Daoy (cell line): ENCODE measurements at regions not wholly inside any gene's neighbourhood (a gene's known extent, or its start where the extent isn't known, plus 50 kb on each side); places are given as distances from the start of the nearest gene placed in this dataset.
A peak's percentile ranks its signal among the peaks of the same experiment; 100 is the strongest.

Experiments used
- DNase-seq: peaks from one replicate; pipeline ENCODE4 v3.0.0-alpha.2; 2015; ENCODE audit warnings: low read depth

DNA sequence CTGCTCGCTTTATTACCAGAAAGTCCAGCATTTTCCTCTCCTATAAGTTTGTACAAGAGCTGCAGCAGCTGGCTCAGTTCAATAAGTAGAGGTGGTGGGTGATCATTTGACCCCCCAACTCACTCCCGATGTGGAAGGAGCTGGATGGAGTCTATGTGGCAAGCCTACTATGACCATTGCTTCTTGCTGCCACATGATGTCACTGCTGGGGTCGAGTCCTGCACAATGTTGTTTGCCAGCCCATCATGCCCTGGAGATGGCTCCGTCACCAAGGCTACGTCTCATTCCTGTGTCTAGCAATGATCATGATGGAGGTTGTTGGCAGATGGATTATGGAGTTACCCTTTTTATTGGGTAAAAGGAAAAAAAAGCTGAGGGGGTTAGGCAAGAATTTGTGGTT is 266.3 kb downstream of the PSAT1 start:
- no peak for DNase-seq

- no peak for DNase-seq
Measured at GRCh38 chr9:78565481-78565880, 268.6 kb downstream of the PSAT1 start.

DNA sequence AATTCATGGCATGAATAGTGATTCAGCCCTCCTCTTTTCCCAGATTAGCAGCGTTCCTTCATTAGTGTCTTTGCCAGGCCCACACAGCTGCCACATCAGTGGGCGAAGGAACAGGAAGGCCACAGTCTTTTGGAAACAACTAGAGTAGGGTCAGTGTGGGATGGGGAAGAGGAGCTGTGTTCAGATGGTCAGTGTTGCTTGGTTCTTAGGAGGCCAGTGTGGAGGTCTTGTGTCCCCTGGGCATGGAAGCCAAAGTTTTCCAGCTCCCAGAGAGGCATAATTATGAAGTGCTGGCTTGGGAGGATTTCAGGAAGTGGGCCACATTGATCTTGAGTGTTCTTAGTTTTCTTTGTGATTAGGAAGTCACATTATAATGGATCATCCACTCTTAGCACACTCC is 269.6 kb downstream of the PSAT1 start:
- no peak for DNase-seq

DNA sequence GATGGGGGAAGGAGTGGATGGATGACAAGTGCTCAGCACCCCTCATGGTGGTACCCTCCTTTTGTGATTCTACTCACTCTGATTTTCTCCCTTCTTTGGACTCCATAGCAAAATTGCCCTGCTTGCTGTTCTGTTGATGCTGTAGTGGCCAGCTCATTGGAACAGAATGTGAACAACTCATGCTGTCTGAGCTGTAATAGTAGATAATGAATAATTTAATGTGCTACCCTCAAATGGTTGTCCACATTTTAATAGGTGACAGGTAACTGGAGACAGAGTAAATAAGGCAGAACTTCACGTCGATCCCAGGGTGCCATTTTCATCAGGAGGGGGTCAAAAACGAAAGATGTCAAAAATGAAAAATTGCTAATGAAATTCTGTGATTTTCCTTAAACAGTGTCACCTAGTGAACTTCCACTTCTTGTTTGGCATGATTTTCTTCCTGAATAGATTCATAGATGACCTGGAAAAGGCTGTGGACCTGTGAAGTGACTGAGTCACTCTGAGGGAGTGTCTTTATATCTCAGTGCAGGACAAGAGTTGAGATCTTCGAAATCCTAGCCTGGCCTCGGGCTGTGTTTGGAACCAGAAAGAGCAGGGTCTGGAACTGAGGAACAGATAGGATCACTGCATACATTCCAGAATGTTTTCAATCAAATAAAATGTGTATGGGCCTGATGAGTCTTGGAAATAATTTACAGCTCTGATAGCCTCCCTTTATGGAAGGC is 270.2 kb downstream of the PSAT1 start:
- DNase-seq: peak; percentile 55

GRCh38 chr9:78567693-78568092 is 270.8 kb downstream of the PSAT1 start:
- no peak for DNase-seq

DNA sequence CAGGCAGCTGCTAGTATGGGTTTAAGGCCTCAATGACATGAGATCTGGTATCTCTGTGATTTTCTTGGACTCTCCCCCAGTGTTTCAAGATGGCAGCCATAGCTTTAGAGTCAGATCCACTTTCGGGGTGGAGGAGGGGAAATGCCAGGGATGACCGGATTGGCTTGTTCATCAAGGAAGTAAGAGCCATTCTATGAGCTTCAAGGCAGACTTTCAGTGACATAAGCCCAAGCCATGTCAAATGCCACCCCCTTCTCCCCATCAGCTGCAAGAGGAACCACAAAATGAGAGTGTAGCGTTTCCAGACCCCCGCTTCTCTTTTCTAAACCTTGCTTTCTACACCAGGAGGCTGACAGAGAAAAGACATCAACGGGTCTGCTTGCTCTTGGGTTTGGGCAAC is 271.8 kb downstream of the PSAT1 start:
- DNase-seq: no peak

- DNase-seq: no peak
Measured at GRCh38 chr9:78572266-78572665, 275.3 kb downstream of the PSAT1 start.

DNA sequence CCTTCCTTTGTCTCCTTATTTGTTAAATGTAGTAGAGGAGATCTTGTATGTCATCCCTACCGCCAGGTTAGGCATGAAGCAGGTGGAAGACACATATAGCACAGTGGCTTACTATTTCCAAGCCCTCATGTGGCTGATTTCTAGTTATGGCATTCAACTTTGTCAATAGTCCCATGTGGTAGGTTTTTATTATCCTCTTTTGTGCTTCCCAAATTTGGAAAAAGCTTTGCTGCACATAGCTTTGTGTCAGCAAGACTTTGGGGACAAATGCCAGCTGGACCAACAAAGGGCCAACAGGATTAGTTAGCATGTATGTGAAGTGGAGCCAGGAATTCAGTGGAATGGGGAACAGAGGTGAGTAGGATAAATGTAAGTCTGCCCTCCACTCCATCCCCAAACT is 276.3 kb downstream of the PSAT1 start:
- DNase-seq: no peak

GRCh38 chr9:78573669-78574068 is 276.7 kb downstream of the PSAT1 start:
- no peak for DNase-seq

DNA sequence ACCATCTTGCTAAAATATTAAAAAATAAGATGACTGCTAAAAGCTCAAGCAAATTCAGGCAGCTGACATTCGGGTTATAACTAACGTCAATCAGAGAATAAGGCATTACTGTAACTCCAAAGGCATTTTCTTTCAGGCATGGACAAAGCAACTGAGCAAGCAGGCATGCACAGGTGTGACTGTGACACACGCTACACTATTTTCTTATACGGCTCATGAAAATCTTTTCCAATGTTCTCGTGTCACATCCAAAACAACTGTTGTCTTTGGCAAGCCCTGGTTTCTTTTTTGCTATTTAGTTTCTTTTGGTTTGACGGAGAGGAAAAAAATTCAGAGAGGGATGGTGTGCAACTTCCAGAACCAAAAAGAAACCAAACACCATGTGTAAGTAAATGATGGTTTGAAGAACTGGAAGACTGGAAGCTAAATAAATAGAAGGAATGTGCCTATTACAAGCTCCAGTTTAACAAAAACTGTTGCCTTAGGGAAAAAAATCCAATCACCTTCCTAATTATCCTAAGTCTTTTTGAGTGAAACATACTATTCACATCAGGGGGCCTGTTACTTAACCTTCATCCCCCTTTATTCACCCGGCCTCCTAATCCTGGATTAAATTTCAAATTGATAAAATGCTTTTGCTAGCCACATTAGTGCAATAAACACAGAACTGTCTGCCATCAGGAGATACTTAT is 277.6 kb downstream of the PSAT1 start:
- DNase-seq: no peak

GRCh38 chr9:78575081-78575480 is 278.2 kb downstream of the PSAT1 start:
- no peak for DNase-seq

DNA sequence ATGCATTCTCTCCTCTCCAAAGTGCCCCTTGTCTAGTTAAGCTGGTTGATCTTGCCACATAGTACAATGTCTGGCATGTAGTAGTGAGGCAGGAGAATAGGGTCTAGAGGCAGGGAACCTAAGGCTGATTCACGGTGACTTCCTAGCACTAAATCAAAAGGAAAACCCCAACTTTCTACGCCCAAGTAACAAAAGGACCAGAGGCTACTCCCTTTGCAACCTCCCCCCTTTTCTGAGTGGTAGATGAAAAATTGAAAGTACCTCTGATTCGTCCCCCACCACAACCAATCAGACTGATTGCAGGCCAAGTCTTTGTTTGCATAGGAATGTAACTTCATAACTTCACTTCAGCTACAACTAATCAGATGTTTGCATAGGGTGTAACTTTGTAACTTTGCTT is 278.8 kb downstream of the PSAT1 start:
- no peak for DNase-seq

- no peak for DNase-seq
Measured at GRCh38 chr9:78577156-78577906, 280.4 kb downstream of the PSAT1 start.

- no peak for DNase-seq
Measured at GRCh38 chr9:78578072-78578471, 281.1 kb downstream of the PSAT1 start.

DNA sequence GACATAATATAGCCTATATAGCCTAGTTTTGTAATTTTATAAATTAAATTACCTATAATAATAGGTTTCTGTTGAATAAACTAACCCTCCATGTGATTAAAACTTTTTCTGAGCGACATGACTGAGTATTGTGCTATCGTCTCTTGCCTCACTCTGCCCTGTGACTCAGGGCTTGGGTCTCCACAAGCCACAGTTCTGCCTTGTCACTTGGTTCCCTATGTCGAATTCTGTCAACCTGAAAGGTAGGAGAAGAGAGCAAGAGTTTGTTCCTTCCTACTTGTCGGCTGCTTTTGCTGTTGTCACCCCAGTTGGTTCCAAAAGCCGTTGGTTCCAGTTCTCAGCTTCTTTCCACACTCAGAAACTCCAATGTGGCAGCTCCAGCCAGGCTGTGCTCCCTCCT is 285.9 kb downstream of the PSAT1 start:
- no peak for DNase-seq

GRCh38 chr9:78584589-78584988 is 287.7 kb downstream of the PSAT1 start:
- no peak for DNase-seq

DNA sequence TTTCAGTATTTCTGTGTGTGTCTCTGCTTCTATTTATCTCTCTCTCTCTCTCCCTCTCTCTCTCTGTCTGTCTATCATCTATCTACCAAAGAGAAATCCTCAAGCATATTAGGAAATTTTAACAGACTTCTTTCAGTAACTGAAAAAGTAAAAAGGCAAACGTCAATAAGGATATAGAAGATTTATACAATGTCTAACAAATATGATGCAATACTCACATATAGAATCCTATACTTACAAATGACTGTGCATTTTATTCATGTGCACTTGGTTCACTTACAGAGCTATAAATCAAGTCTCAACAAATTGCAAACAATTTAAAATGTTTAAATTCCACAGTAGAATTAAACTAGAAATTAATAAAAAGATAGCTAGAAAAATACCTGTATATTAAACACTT is 289.0 kb downstream of the PSAT1 start:
- DNase-seq: no peak

DNA sequence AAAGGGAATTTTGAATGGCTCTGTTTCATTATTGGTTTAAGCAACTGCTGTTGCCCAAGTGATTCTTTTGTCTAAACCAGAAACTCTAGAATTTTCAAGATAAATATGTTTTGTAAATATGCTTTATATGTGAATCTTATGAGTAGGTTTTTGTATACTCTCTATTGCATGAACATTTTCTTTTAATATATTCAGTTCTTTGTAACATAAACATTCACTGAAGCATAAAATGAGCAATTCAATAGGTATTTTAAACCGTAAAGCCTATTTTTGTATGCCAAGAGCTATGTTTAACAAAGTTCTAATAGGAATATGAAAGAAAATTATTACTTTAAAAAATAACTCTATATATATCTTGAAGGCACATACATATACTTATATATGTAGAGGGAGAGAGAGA is 293.1 kb downstream of the PSAT1 start:
- DNase-seq: no peak

- no peak for DNase-seq
Measured at GRCh38 chr9:78592811-78593210, 295.9 kb downstream of the PSAT1 start.

- DNase-seq: no peak
Measured at GRCh38 chr9:78595200-78595945, 298.4 kb downstream of the PSAT1 start.

DNA sequence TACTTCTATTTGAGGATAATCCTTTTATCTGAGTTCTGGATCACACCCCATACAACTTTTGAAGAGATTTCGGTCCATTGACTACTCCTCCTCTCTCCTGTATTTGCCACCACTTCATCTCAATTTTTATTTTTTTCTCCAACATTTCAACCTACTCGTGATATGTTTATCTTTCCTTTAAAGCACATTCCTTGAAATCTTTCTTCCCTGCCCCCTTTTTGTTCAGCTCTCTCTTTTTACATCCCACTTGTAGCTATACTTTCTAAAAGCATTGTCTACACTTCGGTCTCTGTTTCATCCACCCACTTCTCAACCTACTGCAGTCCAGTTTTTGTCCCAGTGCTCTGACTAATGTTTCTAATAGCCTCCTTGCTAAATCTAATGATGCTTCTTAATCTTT is 299.4 kb downstream of the PSAT1 start:
- DNase-seq: no peak

- DNase-seq: no peak
Measured at GRCh38 chr9:78598120-78598519, 301.2 kb downstream of the PSAT1 start.
